Breast epithelium (tissue), 3 donors: ENCODE measurements at regions not wholly inside any gene's neighbourhood (a gene's known extent, or its start where the extent isn't known, plus 50 kb on each side); places are given as distances from the start of the nearest gene placed in this dataset.

Experiments
- CTCF ChIP-seq, 3 donors: fragments of 450-650 bp; IDR thresholded peaks; one replicate each; pipeline ENCODE4 v1.5.1; 2016 to 2017; ENCODE audit warnings: antibody characterized with exemption in 3 of 3, mild to moderate bottlenecking in 3 of 3, moderate library complexity in 3 of 3
- POLR2A ChIP-seq: fragments of 450-650 bp; IDR thresholded peaks from one replicate; pipeline ENCODE4 v1.6.1; 2016; ENCODE audit warnings: antibody characterized with exemption, mild to moderate bottlenecking, moderate library complexity
- POLR2AphosphoS5 ChIP-seq, 3 donors: sonication (generic); formaldehyde crosslinking; IDR thresholded peaks; one replicate each; pipeline ENCODE4 v1.6.1; 2017; ENCODE audit warnings: antibody characterized with exemption in 3 of 3

- TF ChIP-seq POLR2AphosphoS5 (IDR thresholded peaks at IDR 0.05) (no peak), CTCF (IDR thresholded peaks at IDR 0.05) (no peak), POLR2A (no peak)
These were observed 434.2 kb upstream of the ONECUT1 start for GRCh38 chr15:53224371-53224770.
